ENCODE measurements at regions not wholly inside any gene's neighbourhood (a gene's known extent, or its start where the extent isn't known, plus 50 kb on each side); places are given as distances from the start of the nearest gene placed in this dataset.

DNA sequence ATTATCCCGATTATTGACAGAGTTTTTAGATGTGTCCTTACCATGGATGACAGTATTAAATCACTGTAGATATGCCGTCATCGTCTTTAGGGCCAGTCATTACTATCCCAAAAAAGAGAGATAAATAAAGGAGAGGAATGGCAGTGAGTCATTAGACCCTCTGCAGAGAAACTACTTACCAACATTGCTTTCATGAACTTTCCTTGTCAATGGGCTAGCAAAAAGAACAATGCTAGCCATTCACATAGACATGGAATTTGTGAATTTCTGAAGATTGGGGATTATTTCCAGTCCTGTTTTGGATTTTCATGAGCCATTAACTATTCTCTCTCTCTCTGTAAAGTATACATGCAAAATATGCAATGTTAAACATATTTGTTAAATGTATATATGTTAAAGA is 319.4 kb upstream of the FANCL start:
- no peak for DNase-seq

- DNase-seq, result no peak
These were observed 317.8 kb upstream of the FANCL start for GRCh38 chr2:58558881-58559280.

DNA sequence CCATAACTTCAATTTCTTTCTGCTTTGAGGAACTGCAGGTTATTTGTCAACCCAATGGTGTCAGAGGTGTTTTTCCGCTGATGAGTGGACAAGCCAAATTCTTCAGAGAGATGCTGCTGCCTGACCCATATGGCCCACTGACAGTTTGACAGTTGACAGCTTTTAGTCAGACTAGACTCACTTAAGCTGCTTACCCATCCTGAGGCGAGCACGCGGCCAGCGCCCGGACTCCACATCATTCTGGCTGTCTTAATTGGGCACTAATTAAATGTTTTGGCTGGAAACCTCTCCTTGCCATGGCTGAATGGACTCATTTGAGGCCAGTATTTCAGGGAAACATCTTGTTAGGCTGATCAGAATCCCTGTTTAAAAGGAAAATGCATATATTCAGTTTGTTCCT is 316.1 kb upstream of the FANCL start:
- DNase-seq, result no peak

- no peak for DNase-seq
These were observed 312.8 kb upstream of the FANCL start for GRCh38 chr2:58553937-58554336.

GRCh38 chr2:58553522-58553921 is 312.4 kb upstream of the FANCL start:
- no peak for DNase-seq

GRCh38 chr2:58545300-58546280 is 304.5 kb upstream of the FANCL start:
- no peak for DNase-seq

DNA sequence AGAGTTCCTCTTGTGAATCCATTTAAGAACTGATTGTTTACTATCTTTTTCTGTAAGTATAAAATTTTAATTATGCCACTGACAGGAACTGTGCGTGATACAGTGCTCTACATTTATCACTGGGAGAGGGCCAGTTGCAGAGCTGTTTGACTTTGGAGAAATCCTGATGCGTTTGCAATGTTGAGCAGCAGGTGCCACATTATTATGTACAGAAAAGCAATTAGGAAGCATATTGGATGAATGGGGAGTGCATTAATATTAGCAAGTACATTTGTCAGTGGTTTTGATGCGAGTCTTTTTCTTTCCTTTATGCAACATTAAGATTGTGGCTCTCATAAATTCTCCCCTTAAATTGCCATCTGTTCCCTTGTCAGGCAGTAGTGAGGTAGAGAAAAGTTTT is 302.3 kb upstream of the FANCL start:
- DNase-seq, result no peak

GRCh38 chr2:58541511-58541910 is 300.4 kb upstream of the FANCL start:
- no peak for DNase-seq

- no peak for DNase-seq
These were observed 299.6 kb upstream of the FANCL start for GRCh38 chr2:58540681-58541080.

GRCh38 chr2:58539973-58540372 is 298.8 kb upstream of the FANCL start:
- DNase-seq, result no peak

- no peak for DNase-seq
These were observed 294.9 kb upstream of the FANCL start for GRCh38 chr2:58535990-58536389.

GRCh38 chr2:58535182-58535581 is 294.1 kb upstream of the FANCL start:
- no peak for DNase-seq

- no peak for DNase-seq
These were observed 292.3 kb upstream of the FANCL start for GRCh38 chr2:58533376-58533775.

DNA sequence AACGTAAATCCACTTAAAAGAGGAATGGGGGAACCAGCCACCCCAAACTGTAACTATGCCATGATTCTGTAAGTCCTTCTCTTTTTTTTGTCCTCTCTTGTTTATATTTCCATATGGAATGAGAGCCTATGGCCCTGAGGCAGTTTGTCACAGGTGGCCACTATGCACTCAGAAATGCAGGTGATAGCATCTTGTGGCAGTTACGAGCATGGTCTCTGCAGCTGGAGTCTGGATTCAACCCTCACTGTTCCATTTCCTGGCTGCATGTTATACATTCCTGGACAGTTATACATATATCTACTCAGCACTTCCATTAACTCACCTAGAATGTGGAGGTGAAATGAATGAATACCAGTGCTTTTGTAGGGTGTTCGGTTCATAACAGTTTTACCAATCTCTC is 291.5 kb upstream of the FANCL start:
- DNase-seq, result no peak

GRCh38 chr2:58527647-58528046 is 286.5 kb upstream of the FANCL start:
- DNase-seq, result no peak

- no peak for DNase-seq
These were observed 280.9 kb upstream of the FANCL start for GRCh38 chr2:58521803-58522554.

DNA sequence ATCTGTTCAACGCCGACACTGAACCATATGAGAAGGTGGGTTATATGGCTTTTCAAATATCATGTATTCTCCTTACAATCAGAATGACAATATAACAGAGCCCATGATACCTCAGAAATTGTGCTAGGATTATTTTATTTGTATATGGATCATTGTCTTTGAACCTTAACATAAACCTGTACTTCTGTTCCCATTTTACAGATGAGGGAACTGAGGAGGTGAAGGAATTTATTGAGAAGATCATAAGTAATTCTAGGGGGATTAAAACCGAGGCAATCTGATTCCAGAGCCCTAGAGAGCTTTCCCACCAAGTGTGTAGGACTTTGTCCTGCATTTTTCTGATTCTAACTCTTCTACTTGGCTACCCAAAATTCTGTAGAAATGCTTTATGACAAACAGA is 279.8 kb upstream of the FANCL start:
- no peak for DNase-seq

- DNase-seq, result no peak
These were observed 276.8 kb upstream of the FANCL start for GRCh38 chr2:58517881-58518280.

DNA sequence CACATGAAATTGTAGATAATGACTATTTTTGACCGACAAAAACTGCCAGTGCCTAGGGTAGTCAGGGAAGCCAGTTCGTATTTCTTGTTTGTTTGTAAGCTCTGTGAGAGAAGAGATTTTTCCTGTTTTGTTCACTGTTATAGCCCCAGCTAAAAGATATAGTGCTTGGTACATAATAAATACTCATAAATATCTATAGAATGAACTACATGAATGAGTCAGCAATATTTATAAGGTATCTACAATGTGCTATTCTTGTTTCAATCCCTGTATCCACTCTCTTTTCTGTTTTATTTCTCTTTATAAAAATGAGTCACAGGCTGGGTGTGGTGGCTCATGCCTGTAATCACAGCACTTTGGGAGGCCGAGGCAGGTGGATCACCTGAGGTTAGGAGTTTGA is 275.6 kb upstream of the FANCL start:
- DNase-seq, result no peak

DNA sequence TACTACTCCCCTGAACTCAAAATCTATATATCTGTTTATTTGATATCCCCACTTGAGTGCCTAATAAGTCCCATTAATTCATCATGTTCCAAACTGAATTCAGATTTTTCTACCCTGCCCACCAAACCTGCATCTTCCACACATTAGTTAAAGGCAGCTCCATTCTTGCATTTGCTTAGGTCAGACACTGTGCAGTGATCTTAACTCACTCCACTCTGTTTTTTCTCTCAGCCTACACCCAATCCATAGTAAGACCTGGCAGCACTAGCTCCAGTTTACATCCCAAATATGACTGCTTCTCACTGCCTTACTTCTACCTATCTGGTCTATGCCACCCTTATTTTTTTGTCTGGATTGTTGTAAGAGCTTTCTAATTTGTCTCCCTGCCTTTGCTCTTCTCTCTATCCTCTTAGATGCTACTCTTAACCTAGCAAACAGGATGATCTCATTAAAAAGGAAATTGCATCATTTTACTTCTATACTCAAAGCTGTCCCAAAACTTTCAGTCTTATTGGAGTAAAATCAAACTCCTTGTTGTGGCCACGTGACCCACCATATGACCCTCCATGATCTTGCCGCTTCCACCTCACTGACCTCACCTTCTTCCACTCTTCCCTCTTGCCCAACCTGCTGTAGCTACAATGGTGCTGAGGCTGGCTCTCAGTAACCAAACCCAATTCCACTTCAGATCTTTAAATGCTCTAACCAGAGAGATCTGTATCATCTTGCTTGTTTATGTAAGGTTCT is 274.9 kb upstream of the FANCL start:
- DNase-seq, result no peak

- no peak for DNase-seq
These were observed 273.1 kb upstream of the FANCL start for GRCh38 chr2:58514252-58514651.

GRCh38 chr2:58512878-58513277 is 271.8 kb upstream of the FANCL start:
- no peak for DNase-seq

DNA sequence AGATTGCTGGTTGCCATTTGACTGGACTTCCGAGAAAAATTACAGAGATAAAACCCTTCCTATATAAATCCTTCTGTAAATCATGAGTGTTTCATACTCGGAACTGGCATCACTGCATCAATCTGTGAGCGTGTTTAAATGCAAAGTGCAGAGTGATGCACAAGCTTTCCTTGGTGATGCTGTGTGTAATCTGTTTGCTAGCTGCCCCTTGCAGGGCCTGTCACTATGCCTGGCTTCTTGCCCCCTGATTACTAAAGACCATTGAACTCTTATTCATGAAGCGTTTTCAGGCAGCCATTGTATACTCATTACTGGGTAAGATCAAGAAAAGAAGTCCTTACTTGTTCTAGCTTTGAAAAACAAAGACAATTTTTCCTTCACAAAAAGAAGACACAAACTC is 266.9 kb upstream of the FANCL start:
- DNase-seq, result no peak

Measured in activated T-cell treated with anti-CD3 and anti-CD28 coated beads for 4 hours (primary cell).